ENCODE measurements at regions not wholly inside any gene's neighbourhood (a gene's known extent, or its start where the extent isn't known, plus 50 kb on each side); places are given as distances from the start of the nearest gene placed in this dataset.
A peak's percentile ranks its signal among the peaks of the same experiment; 100 is the strongest.
"Not testable (repeated sequence)": the region's sequence is repeated elsewhere in the genome, so short reads cannot be mapped to it uniquely, and the experiment has no call there.

DNA sequence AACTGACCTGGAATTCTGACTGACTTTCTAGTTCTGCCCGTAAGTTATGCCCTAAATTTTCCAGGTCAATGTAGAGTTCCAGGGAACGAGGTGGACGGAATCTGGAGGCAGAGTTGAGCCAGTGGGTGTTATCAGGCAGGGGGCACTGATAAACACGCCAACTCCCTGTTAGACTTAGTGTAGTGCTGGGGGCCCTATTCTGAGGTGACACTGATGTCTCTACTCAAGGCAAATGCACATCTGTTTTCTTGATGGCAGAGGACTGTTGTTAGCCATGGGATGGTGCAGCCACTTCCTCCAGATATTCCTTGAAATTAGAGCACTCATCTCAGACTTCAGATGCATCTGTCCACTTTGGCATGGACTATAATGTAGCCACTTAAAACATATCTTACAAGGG is 83.5 kb downstream of the C9orf152 start:
- Histone ChIP-seq H3K4me3 (ENCODE audit: low read depth in 1 of 2, low read length in 2 of 2) (no peak overlapping the region), H3K36me3 (ENCODE audit: insufficient read depth, low read length) (no peaks in the 10 kb centered on the region), H3K9me3 (ENCODE audit: low read length) (no peaks in the 10 kb centered on the region), H3K27me3 (ENCODE audit: control insufficient read depth in 1 of 2, insufficient read depth in 2 of 2, low read length in 2 of 2) (no peaks in the 10 kb centered on the region), H3K4me1 (ENCODE audit: insufficient read depth, low read length) (peaks cover 59% of the 10 kb centered on the region), H3K9ac (ENCODE audit: low read length) (no peak overlapping the region), H3K27ac (ENCODE audit: low read depth, low read length) (no peak overlapping the region)

DNA sequence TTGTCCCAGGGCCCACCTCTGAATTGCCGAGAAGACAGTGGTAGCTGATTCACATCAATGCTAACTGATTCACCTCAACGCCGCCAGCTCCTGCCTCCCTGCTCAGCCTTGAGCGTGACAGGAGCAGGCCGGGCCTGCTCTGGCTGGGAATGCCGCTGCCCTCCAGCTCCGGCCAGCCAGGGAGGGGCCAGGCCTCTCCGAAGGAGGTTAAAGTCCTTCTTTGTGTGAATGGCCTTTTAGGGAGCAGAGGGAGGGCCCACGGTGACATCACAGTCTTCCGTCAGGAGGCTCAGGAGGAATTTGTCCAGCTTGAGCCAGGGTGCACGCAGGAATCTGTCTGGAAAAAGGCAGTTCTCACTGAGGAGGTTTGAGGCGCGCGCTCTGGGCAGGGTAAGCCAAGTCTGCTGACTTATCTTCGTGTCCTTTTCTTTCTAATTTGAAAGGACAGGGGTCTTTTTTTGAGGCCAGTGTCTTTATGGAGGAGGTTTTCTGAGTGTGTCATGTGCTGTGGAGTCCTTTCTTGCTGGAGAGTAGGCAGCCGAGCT is 82.7 kb downstream of the C9orf152 start:
- H3K27ac ChIP-seq (ENCODE audit: low read depth, low read length): peak overlapping the region; percentile 89
- no peaks in the 10 kb centered on the region for H3K9me3 ChIP-seq (ENCODE audit: low read length)
- H3K27me3 ChIP-seq (ENCODE audit: control insufficient read depth in 1 of 2, insufficient read depth in 2 of 2, low read length in 2 of 2): no peaks in the 10 kb centered on the region
- no peaks in the 10 kb centered on the region for H3K36me3 ChIP-seq (ENCODE audit: insufficient read depth, low read length)
- peak overlapping the region; percentile 15 to 70 for H3K4me3 ChIP-seq (ENCODE audit: low read depth in 1 of 2, low read length in 2 of 2)
- peaks cover 67% of the 10 kb centered on the region for H3K4me1 ChIP-seq (ENCODE audit: insufficient read depth, low read length)
- H3K9ac ChIP-seq (ENCODE audit: low read length): peak overlapping the region; percentile 84

DNA sequence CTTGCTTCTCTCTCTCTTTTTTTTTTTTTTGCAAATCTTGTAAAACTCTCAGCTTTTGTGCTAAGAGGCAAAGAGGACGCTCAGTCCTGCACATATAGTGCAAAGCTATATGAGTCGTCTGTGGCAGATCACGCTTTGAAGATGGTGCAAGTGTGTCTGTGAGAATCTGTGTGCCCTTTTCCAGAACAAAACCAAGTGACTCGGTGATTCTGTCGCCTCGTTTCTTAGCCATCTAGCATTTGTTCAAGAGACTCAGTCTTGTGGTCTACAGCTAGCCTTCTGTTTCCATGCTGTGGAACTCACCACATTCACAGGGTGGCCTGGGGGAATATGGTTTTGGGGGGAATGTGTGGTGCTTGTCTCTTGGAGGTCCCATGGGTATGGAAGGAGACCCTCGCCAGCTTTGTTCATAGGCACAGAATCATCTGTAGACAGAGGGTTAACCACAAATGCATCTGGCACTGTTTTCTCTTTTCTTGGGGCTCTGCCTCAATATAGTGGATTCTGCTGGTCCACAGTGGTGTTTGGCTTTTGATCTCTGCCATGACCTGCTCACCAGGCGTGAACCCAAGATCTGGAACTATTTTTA is 82.1 kb downstream of the C9orf152 start:
- peak overlapping the region; percentile 34 to 70 for H3K4me3 ChIP-seq (ENCODE audit: low read depth in 1 of 2, low read length in 2 of 2)
- peaks cover 73% of the 10 kb centered on the region for H3K4me1 ChIP-seq (ENCODE audit: insufficient read depth, low read length)
- H3K27ac ChIP-seq (ENCODE audit: low read depth, low read length): peak overlapping the region; percentile 89
- H3K27me3 ChIP-seq (ENCODE audit: control insufficient read depth in 1 of 2, insufficient read depth in 2 of 2, low read length in 2 of 2): no peaks in the 10 kb centered on the region
- H3K9ac ChIP-seq (ENCODE audit: low read length): peak overlapping the region; percentile 84
- no peaks in the 10 kb centered on the region for H3K36me3 ChIP-seq (ENCODE audit: insufficient read depth, low read length)
- no peaks in the 10 kb centered on the region for H3K9me3 ChIP-seq (ENCODE audit: low read length)

DNA sequence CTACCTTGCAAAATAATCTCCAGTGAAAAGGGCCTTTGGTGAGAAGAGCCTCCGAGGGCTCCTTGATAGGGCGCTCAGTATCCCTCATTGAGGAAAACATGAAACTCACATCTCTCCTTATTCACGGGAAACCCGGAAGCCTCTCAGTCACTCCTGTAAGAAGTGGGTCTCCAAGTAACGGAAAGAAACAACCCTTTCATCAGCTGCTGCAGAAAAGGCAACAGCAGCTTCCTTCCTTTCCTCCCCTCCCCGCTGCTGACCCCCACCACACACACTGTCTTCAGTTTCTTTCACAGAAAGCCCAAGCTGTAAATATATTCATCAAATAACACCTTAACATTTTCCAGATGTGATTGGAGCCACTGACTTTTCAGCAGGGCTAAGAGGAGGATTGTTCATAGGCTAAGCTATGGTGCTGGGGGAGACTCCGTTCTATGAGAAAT is 81.4 kb downstream of the C9orf152 start:
- Histone ChIP-seq H3K27ac (ENCODE audit: low read depth, low read length) (peak overlapping the region; percentile 89), H3K9me3 (ENCODE audit: low read length) (no peaks in the 10 kb centered on the region), H3K27me3 (ENCODE audit: control insufficient read depth in 1 of 2, insufficient read depth in 2 of 2, low read length in 2 of 2) (no peaks in the 10 kb centered on the region), H3K4me3 (ENCODE audit: low read depth in 1 of 2, low read length in 2 of 2) (peak overlapping the region; percentile 34 to 70), H3K9ac (ENCODE audit: low read length) (peak overlapping the region; percentile 84), H3K4me1 (ENCODE audit: insufficient read depth, low read length) (peaks cover 78% of the 10 kb centered on the region), H3K36me3 (ENCODE audit: insufficient read depth, low read length) (no peaks in the 10 kb centered on the region)

DNA sequence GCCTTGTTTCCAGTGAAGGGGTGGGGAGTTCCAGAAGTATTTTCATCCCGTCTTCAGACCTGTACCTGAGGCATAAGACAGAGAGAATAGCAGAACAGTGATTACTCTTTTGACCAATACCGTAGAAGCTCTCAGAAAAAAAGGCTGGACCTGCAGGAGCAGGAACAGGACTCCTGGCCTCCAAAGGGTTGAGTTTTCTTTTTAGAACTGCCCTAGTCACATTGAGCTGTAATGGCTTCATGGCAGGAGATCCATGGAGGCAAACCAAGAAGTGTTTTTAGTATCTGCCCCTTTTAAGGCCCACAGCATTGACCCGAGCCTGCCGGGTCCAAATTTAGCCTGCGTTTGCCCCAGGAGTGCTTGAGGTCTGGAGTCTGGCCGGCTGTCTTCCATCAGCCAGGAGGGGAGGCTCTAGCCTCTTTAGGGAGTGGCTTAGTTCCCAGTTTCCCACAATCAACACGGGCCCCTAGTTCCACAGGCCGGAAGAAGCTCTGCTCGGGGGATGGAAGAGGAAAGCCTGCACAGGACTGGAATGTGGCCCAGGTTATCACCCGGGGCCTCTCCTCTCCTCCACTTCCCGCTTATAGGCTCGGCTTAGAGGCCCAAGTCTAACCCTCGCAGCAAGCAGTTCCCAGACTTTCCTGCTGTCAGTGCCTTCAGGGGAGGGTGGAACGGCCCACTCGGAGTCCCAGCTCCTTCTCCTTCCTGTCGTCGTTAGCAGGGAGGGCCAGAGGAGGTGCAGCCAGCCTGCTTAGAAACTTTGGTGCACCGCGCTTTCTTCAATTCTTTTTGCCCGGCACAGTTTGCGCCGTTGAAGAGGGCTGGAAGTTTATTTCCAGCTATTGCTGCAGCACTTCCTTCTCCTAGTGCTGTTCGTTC is 80.7 kb downstream of the C9orf152 start:
- peak overlapping the region; percentile 42 to 70 for H3K4me3 ChIP-seq (ENCODE audit: low read depth in 1 of 2, low read length in 2 of 2)
- no peaks in the 10 kb centered on the region for H3K9me3 ChIP-seq (ENCODE audit: low read length)
- no peaks in the 10 kb centered on the region for H3K36me3 ChIP-seq (ENCODE audit: insufficient read depth, low read length)
- peaks cover 78% of the 10 kb centered on the region for H3K4me1 ChIP-seq (ENCODE audit: insufficient read depth, low read length)
- H3K27ac ChIP-seq (ENCODE audit: low read depth, low read length): peak overlapping the region; percentile 89
- H3K9ac ChIP-seq (ENCODE audit: low read length): peak overlapping the region; percentile 84
- no peaks in the 10 kb centered on the region for H3K27me3 ChIP-seq (ENCODE audit: control insufficient read depth in 1 of 2, insufficient read depth in 2 of 2, low read length in 2 of 2)

DNA sequence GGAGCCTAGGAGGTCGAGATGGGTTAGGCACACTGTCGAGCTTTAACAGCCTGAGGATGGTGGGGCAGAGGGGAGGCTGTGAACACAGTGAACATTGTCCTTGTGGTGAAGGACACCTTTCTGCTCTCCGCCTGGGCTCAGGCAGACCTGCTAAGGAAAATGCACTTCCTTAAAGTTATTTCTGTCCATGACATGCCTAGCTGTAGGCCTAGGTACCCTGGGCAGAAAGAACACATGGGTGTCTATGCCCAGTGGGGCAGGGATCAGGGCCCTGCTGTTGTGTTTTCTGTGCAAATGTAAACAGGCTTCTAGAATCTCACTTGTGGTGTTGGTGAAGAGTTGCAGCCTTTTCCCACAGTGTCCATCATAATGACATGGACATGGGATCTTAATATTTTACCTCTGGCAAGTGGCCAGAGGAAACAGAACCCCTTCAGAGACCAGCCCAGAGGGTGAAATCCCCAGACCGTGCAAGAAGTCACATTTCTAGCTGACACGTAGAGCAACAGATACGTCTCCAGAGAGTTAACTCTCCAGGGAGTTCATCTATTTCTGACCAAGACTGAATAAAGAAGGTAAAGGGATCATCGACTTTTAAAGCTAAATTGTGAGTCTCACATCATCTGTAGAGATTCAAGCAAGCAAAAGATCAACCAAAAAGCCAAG is 79.2 kb downstream of the C9orf152 start:
- Histone ChIP-seq H3K4me1 (ENCODE audit: insufficient read depth, low read length) (peaks cover 85% of the 10 kb centered on the region), H3K9me3 (ENCODE audit: low read length) (no peaks in the 10 kb centered on the region), H3K4me3 (ENCODE audit: low read depth in 1 of 2, low read length in 2 of 2) (peak overlapping the region in 1 of 2 donors; percentile 41), H3K27me3 (ENCODE audit: control insufficient read depth in 1 of 2, insufficient read depth in 2 of 2, low read length in 2 of 2) (no peaks in the 10 kb centered on the region), H3K36me3 (ENCODE audit: insufficient read depth, low read length) (no peaks in the 10 kb centered on the region), H3K27ac (ENCODE audit: low read depth, low read length) (peak overlapping the region; percentile 89), H3K9ac (ENCODE audit: low read length) (peak overlapping the region; percentile 23)

DNA sequence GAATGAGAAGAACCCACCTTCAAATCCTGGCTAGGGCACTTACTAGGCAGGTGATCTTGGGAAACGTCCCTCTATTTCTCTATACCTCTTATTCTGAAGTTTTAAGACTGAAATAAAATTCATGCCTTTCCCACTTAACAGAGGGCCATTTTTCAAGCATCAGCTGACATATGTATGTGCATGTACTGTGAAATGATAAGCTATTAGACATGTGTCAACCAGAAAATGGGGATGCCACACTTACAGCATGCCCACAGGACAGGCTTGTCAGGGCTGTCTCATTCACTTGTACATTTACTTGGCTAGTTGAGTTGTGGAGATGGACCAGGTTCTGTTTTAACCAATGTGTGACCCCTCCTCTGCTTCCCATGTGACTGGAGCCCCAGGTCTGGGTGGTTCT is 78.5 kb downstream of the C9orf152 start:
- Histone ChIP-seq H3K9ac (ENCODE audit: low read length) (no peak overlapping the region), H3K36me3 (ENCODE audit: insufficient read depth, low read length) (no peaks in the 10 kb centered on the region), H3K4me1 (ENCODE audit: insufficient read depth, low read length) (peaks cover 81% of the 10 kb centered on the region), H3K4me3 (ENCODE audit: low read depth in 1 of 2, low read length in 2 of 2) (no peak overlapping the region), H3K9me3 (ENCODE audit: low read length) (no peaks in the 10 kb centered on the region), H3K27me3 (ENCODE audit: control insufficient read depth in 1 of 2, insufficient read depth in 2 of 2, low read length in 2 of 2) (no peaks in the 10 kb centered on the region), H3K27ac (ENCODE audit: low read depth, low read length) (no peak overlapping the region)

DNA sequence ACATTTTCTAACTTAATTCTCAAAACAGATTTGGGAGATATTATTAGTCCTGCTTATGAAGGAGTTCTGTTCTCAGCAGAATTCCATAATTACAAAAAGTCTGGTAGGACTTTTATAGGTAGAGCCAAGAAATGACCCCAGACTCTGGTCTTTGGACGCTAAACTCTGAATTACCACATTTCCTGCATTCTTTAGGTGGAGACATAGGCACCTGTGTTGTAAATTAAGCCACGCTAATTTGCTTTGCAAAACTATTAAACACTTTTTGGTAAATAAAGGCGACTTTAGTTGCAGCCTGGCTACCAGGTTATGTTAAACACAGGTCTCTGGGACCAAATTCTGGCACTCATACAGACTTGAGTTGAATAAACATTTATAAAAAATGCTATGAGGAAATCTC is 77.7 kb downstream of the C9orf152 start:
- Histone ChIP-seq H3K4me1 (ENCODE audit: insufficient read depth, low read length) (peaks cover 74% of the 10 kb centered on the region), H3K27ac (ENCODE audit: low read depth, low read length) (no peak overlapping the region), H3K27me3 (ENCODE audit: control insufficient read depth in 1 of 2, insufficient read depth in 2 of 2, low read length in 2 of 2) (no peaks in the 10 kb centered on the region), H3K9me3 (ENCODE audit: low read length) (no peaks in the 10 kb centered on the region), H3K36me3 (ENCODE audit: insufficient read depth, low read length) (no peaks in the 10 kb centered on the region), H3K9ac (ENCODE audit: low read length) (no peak overlapping the region), H3K4me3 (ENCODE audit: low read depth in 1 of 2, low read length in 2 of 2) (no peak overlapping the region)

DNA sequence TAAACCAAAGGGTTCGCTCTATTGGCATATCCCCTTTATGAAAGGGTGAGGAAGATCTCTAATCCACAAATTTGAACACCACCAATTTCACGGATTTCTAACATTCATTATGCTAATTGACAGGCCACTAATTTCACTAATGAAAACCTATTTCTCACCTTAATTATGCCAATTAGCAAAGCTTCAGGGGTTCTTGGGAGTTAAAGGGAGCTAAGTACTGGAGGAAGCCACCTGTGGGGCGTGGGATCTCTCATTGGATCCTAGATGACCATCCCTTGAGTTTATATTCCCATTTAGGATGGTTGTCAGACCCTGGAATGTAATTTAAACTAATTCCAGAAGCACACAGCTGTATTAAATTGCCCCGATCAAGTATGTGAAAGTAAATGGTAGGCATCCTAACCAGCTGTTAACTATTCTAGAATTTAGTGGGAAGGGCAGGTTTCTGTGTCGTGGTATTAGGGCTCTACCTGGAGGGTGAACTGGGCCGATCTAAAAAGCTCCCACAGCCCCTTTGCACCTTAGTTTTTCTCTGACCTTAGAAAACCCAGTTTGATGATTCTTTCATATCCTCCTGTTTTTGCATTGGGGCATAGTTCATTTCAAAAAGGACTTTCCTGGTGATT is 77.1 kb downstream of the C9orf152 start:
- peaks cover 71% of the 10 kb centered on the region for H3K4me1 ChIP-seq (ENCODE audit: insufficient read depth, low read length)
- no peaks in the 10 kb centered on the region for H3K9me3 ChIP-seq (ENCODE audit: low read length)
- H3K27me3 ChIP-seq (ENCODE audit: control insufficient read depth in 1 of 2, insufficient read depth in 2 of 2, low read length in 2 of 2): no peaks in the 10 kb centered on the region
- H3K27ac ChIP-seq (ENCODE audit: low read depth, low read length): no peak overlapping the region
- no peak overlapping the region for H3K9ac ChIP-seq (ENCODE audit: low read length)
- H3K4me3 ChIP-seq (ENCODE audit: low read depth in 1 of 2, low read length in 2 of 2): no peak overlapping the region
- H3K36me3 ChIP-seq (ENCODE audit: insufficient read depth, low read length): no peaks in the 10 kb centered on the region

DNA sequence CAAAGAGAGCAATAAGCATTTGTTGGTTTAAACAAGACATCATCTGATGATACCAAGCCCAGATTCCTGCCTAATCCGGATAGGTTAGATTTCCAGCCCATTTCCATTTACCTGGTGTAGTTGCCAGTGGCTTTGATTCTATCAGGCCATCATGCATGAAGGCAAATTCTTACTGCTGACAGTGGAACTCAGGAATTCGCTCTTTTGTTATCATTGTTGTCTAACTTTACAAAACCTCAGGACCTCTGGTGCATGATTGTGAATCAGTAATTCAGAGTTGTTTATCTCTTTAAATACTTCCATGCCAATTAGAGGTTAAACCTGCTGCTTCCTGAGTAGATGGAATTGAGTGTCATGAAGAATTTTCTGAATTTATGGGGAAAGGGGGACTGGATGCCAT is 76.5 kb downstream of the C9orf152 start:
- no peaks in the 10 kb centered on the region for H3K9me3 ChIP-seq (ENCODE audit: low read length)
- H3K4me3 ChIP-seq (ENCODE audit: low read depth in 1 of 2, low read length in 2 of 2): no peak overlapping the region
- no peak overlapping the region for H3K27ac ChIP-seq (ENCODE audit: low read depth, low read length)
- no peaks in the 10 kb centered on the region for H3K27me3 ChIP-seq (ENCODE audit: control insufficient read depth in 1 of 2, insufficient read depth in 2 of 2, low read length in 2 of 2)
- H3K9ac ChIP-seq (ENCODE audit: low read length): no peak overlapping the region
- H3K4me1 ChIP-seq (ENCODE audit: insufficient read depth, low read length): peaks cover 70% of the 10 kb centered on the region
- peaks cover 5% of the 10 kb centered on the region for H3K36me3 ChIP-seq (ENCODE audit: insufficient read depth, low read length)

DNA sequence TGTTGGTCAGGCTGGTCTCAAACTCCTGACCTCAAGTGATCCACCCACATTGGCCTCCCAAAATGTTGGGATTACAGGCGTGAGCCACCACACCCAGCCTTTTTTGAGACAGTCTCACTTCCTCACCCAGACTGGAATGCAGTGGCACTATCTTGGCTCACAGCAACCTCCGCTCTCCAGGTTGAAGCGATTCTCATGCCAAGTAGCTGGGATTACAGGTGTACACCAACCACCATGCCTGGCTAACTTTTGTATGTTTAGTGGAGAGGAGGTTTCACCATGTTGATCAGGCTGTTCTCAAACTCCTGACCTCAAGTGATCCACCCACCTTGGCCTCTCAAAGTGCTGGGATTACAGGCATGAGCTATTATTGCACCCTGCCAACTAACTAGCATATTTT is 75.4 kb downstream of the C9orf152 start:
- H3K36me3 ChIP-seq (ENCODE audit: insufficient read depth, low read length): peaks cover 16% of the 10 kb centered on the region
- H3K27me3 ChIP-seq (ENCODE audit: control insufficient read depth in 1 of 2, insufficient read depth in 2 of 2, low read length in 2 of 2); H3K9ac ChIP-seq (ENCODE audit: low read length); H3K4me3 ChIP-seq (ENCODE audit: low read depth in 1 of 2, low read length in 2 of 2); H3K27ac ChIP-seq (ENCODE audit: low read depth, low read length); H3K9me3 ChIP-seq (ENCODE audit: low read length): not testable (repeated sequence)
- peaks cover 60% of the 10 kb centered on the region for H3K4me1 ChIP-seq (ENCODE audit: insufficient read depth, low read length)
